HepG2 (cell line): ENCODE measurements at regions not wholly inside any gene's neighbourhood (a gene's known extent, or its start where the extent isn't known, plus 50 kb on each side); places are given as distances from the start of the nearest gene placed in this dataset.

Experiments
- AFF4 ChIP-seq: sonication (generic); formaldehyde crosslinking; IDR thresholded peaks from 2 replicates; pipeline ENCODE4 v1.4.0; 2020; ENCODE audit warnings: missing genetic modification reagents
- CENPT ChIP-seq: sonication (generic); formaldehyde crosslinking; IDR thresholded peaks from 2 replicates; pipeline ENCODE4 v1.8.0; 2022; ENCODE audit warnings: low read depth, mild to moderate bottlenecking, moderate library complexity, missing genetic modification reagents
- DMTF1 ChIP-seq: sonication (generic); formaldehyde crosslinking; IDR thresholded peaks from 2 replicates; pipeline ENCODE4 v1.4.0; 2020; ENCODE audit warnings: mild to moderate bottlenecking, missing genetic modification reagents
- MTERF4 ChIP-seq: sonication (generic); formaldehyde crosslinking; IDR thresholded peaks from 2 replicates; pipeline ENCODE4 v1.8.0; 2023; ENCODE audit warnings: mild to moderate bottlenecking, missing genetic modification reagents
- NCOA5 ChIP-seq: sonication (generic); formaldehyde crosslinking; IDR thresholded peaks from 2 replicates; pipeline ENCODE4 v1.4.0; 2020; ENCODE audit warnings: missing genetic modification reagents
- NFRKB ChIP-seq: fragments of 450-650 bp; IDR thresholded peaks from 2 replicates; pipeline ENCODE4 v1.6.1; 2017
- PAXIP1 ChIP-seq: sonication (generic); formaldehyde crosslinking; conservative IDR thresholded peaks from 2 replicates; pipeline ENCODE4 v1.4.0; 2020; ENCODE audit warnings: mild to moderate bottlenecking, missing genetic modification reagents, moderate library complexity
- SRSF1 ChIP-seq: fragments of 200-400 bp; formaldehyde crosslinking; optimal IDR thresholded peaks from 2 replicates; pipeline ENCODE3; 2017; ENCODE audit warnings: mild to moderate bottlenecking, low read depth, low read length, moderate library complexity
- ZHX1 ChIP-seq: sonication (generic); formaldehyde crosslinking; IDR thresholded peaks from 2 replicates; pipeline ENCODE4 v1.8.1; 2022; ENCODE audit warnings: low read depth, mild to moderate bottlenecking, missing genetic modification reagents
- ZNF33B ChIP-seq: sonication (generic); formaldehyde crosslinking; IDR thresholded peaks from 2 replicates; pipeline ENCODE4 v1.5.1; 2020; ENCODE audit warnings: mild to moderate bottlenecking, missing genetic modification reagents
- ZXDC ChIP-seq: sonication (generic); formaldehyde crosslinking; IDR thresholded peaks from 2 replicates; pipeline ENCODE4 v1.5.0; 2020; ENCODE audit warnings: mild to moderate bottlenecking, missing genetic modification reagents

GRCh38 chr9:134267881-134268724 is 58.2 kb upstream of the RXRA start (continued):
- no peak for TF ChIP-seq AFF4
- TF ChIP-seq MTERF4 (CRISPR knock-in tag): no peak
- no peak for TF ChIP-seq NCOA5
- no peak for TF ChIP-seq NFRKB
- no peak for TF ChIP-seq DMTF1 (CRISPR knock-in tag)
- no peak for TF ChIP-seq PAXIP1 (CRISPR knock-in tag)
- 0 out of 2 replicates have a peak, but pooled peaks have one; percentile 25 for TF ChIP-seq CENPT (CRISPR knock-in tag)
- no peak for TF ChIP-seq ZNF33B
- no peak for TF ChIP-seq ZXDC (CRISPR knock-in tag)
- TF ChIP-seq ZHX1 (CRISPR knock-in tag): no peak
- no peak for TF ChIP-seq SRSF1
